ENCODE measurements at regions not wholly inside any gene's neighbourhood (a gene's known extent, or its start where the extent isn't known, plus 50 kb on each side); places are given as distances from the start of the nearest gene placed in this dataset.

GRCh38 chr14:71362282-71362681, 455.0 kb downstream of the PCNX1 start:
- DNase-seq (ENCODE audit: low read depth), result no peak

GRCh38 chr14:71362920-71363584, 455.8 kb downstream of the PCNX1 start:
- no peak for DNase-seq (ENCODE audit: low read depth)

GRCh38 chr14:71363946-71364925, 457.0 kb downstream of the PCNX1 start:
- DNase-seq (ENCODE audit: low read depth), result no peak

DNA sequence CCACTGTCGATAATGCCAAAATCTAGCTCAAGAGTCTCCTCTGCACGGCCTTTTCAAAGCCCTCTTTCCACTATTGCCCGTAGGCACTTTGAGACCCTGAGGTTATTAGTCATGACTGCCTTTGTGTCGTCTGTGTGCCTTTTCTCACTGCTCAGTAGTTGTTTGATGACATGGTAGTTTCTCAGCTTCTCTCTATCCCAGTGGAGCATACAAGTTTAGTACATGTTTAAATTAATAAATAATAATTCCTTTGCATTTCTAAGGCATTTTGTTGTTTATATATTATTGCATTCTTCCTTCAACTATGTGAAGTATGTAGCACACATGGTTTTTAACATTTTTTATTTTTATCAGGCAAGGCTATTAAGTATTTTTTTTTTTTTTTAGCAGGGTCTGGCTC, 458.1 kb downstream of the PCNX1 start:
- DNase-seq (ENCODE audit: low read depth), result no peak

GRCh38 chr14:71366861-71367260, 459.6 kb downstream of the PCNX1 start:
- DNase-seq (ENCODE audit: low read depth), result no peak

GRCh38 chr14:71371711-71372396, 464.6 kb downstream of the PCNX1 start:
- no peak for DNase-seq (ENCODE audit: low read depth)

DNA sequence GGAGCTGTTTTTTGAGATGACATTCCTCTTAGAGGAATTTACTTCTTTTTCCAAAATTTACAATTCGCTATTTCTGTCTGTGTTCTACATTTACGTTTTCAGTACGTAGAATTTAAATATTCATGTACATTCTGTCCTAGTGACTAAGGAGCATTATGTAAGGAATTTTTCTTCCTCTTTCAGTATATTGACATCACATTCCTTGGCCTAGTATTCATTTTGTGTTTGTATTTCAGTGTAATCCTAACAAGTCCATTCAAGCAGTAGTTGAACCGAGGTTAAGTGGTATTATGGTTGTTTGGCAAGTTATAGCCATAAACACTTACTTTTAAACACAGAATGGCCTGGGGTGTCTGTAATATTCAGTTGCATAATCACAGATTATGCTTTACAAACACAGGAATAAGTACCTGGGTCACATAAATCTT, 465.2 kb downstream of the PCNX1 start:
- DNase-seq (ENCODE audit: low read depth), result no peak

- DNase-seq (ENCODE audit: low read depth), result no peak
These were observed 466.5 kb downstream of the PCNX1 start for GRCh38 chr14:71373773-71374172.

DNA sequence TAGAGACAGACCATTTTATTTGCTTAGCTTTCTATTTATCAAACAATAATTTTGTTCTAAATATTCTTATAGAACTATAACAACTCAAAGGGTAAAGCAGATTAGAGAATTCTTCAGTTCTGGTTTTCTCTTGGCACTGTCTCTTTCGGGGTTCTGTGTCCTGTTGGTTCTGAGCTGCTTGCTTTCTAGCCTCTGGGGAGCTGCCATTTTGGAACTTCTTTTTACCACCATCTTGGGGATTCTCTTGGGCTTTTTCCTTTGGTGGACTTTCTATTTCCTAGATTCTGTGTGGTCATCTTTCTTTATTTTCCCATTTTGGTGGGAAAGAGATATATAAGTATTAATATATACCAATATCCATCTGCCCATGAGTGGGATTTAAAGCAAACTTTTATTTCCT, 467.7 kb downstream of the PCNX1 start:
- DNase-seq (ENCODE audit: low read depth), result no peak

DNA sequence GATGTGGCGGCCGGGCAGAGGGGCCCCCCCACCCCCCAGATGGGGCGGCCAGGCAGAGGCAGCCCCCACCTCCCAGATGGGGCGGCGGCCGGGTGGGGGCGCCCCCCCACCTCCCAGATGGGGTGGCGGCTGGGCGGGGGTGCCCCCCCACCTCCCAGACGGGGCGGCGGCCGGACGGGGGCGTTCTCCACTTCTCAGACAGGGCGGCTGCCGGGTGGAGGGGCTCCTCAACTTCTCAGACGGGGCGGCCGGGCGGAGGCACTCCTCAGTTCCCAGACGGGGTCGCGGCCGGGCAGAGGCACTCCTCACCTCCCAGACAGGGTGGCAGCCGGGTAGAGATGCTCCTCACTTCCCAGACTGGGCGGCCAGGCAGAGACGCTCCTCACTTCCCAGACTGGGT, 469.8 kb downstream of the PCNX1 start:
- DNase-seq (ENCODE audit: low read depth), result no peak

- DNase-seq (ENCODE audit: low read depth), result no peak
These were observed 473.0 kb downstream of the PCNX1 start for GRCh38 chr14:71380271-71380670.

DNA sequence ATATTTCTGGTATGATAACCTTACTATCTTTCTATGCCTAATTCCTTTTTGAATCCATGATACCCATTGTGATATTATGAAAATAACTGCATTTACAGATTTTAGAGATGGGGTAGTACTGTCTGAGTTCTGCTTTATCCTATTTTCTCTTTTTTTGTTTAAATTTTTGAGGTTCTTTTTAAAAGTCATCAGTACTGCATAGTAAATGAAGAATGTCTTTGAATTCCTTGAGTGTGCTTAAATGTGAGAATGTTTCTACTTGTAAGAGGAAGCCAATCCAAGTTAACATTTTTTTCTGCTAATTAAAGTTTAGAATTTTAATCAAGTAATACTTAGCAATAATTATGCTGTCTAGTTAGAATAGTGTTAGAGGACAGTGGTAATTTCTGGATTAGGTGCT, 474.6 kb downstream of the PCNX1 start:
- no peak for DNase-seq (ENCODE audit: low read depth)

GRCh38 chr14:71382315-71382714, 475.1 kb downstream of the PCNX1 start:
- no peak for DNase-seq (ENCODE audit: low read depth)

- no peak for DNase-seq (ENCODE audit: low read depth)
These were observed 476.3 kb downstream of the PCNX1 start for GRCh38 chr14:71383510-71383909.

DNA sequence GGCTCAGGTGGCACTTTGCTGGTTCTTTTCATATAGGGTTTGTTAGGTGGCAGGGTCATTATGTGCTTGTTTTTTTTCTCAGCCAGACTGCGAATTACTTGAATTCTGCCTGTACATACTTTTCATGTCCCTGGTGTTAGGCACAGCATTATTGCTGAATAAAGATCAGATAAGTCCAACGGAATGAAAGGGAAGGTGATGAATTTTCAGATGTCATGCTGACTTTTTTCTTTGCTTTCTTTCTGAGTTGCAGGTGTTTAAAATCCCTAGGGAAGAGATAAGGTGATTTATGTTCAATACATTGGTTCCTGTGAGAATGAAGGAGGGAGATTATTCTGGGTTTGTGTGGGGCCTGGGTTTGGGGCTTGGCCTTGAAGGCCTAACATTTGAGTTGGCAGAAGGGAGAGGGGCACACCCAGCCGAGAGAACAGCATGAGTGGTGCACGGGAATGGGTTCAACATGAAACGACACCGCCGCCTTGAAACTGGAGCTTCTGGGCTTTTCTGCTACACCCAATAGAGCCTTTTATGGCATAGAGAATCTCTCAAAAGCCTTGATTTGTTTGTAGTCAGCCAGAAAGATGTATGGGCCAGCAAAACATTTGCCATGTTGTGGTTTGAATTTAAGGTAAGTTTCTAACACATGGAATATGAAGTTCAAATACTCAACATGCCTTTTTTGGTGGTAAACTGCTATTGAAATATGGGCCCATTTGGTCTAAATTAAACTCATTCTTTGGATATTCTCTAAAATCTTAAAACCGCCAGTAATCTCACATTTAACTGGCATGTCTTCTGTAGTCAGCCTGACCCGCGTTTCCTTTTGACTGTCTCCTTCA, 477.0 kb downstream of the PCNX1 start:
- no peak for DNase-seq (ENCODE audit: low read depth)

DNA sequence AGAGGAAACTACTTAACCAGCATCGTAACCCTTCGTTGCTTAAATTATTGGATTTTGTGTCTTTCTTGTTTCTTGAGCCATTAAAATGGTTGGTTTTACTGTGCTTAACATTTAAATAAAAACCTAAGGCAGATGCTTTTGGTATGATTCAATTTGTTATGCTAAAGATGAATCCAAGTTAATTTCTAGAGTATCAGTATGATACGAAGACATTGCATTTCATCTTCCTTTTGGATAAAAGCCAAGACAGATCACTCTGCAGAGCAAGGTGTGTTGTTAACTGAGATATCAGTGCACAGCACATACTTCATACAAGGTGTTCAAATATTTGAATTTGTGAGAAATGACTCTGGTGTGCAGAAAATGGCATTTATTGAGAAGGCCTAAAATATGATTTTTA, 480.5 kb downstream of the PCNX1 start:
- no peak for DNase-seq (ENCODE audit: low read depth)

DNA sequence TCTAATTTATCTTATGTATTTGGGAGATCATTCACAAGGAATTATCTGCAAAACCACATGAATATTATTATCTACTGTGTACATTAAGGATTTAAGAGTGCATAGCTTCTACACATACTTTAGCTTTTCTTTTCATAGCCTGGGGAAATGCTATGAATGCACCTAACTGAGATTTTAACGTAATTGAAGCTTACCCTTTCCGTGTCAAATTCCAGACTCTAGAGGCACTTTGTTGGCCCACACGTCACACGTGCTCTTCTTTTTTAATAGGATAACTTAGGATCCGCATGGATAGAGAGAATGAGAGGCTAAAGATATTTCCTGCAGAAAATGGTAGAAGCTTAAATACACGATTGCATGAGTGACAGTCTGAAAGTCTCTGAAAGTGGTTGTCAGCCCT, 481.1 kb downstream of the PCNX1 start:
- DNase-seq (ENCODE audit: low read depth), result no peak

GRCh38 chr14:71388862-71389261, 481.6 kb downstream of the PCNX1 start:
- DNase-seq (ENCODE audit: low read depth), result no peak

DNA sequence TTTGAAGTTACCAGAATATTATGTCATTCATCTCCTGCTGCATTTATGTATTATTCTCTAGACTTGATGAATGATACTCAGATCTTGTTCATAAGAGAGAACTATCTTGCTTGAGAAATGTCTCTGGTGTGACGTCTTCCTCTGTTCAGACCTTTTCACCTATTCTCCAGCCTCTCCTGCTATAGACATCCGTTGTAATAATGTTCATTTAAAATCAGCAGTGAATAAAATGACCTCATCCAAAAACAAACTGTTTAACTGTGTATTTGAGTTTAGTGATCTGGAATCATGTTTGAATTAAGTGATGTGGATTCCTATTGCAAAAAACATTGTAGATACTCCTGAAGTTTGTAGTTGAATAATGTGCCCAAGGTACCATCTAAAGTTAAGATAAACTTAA, 487.1 kb downstream of the PCNX1 start:
- DNase-seq (ENCODE audit: low read depth), result no peak

DNA sequence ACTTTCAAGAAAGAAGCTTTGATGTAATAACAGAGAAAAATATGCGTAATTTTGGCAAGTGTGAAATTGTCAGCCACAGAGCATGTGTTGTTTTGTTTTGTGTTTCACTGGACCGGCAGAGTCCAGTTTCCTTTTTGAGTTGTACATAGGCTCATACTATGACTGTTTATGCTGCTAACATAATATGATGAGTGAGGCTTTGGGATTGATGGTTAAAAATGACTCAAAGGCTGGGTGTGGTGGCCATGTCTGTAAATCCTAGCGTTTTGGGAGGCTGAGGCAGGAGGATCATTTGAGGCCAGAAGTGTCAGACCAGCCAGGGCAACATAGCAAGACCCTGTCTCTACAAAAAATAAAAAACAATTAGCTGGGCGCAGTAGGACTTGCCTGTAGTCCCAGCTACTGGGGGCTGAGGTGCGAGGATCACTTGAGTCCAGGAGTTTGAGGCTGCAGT, 487.9 kb downstream of the PCNX1 start:
- no peak for DNase-seq (ENCODE audit: low read depth)

DNA sequence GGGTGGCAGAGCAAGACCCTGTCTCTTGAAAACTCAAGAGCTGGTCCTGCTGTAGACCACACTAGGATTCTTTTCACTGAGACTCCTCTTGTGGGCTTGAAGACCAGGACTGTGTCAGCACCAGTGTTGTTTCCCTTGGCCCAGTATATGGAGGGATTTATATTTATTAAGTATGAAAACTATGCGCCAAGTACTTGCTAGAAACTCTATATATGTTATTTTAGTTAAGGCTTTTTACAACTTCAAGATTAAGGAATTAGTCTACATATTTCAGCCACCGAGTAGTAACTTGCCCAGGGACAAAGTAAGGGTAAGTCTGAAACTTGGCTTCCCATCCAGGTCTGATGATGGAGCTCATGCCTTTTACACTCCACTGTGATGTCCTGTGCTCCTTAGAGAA, 488.4 kb downstream of the PCNX1 start:
- no peak for DNase-seq (ENCODE audit: low read depth)

Data from stimulated activated CD8-positive, alpha-beta memory T cell treated with anti-CD3 and anti-CD28 coated beads, Interleukin-12 subunit alpha, Interleukin-12 subunit beta, amount 100 ng/mL, for 4 hours (primary cell).